C4-2B (cell line): ENCODE measurements at regions not wholly inside any gene's neighbourhood (a gene's known extent, or its start where the extent isn't known, plus 50 kb on each side); places are given as distances from the start of the nearest gene placed in this dataset.

Experiments
- H3K27ac ChIP-seq: fragments of 450-650 bp; 2 replicates; pipeline ENCODE4 v1.5.1; 2017
- ZFX ChIP-seq: fragments of 450-650 bp; IDR thresholded peaks from 2 replicates; pipeline ENCODE4 v1.6.1; 2017
- TF ChIP-seq, protein P1 (sequence below): fragments of 450-650 bp; conservative IDR thresholded peaks from 2 replicates; pipeline ENCODE4 v1.5.1; 2017; ENCODE audit warnings: mild to moderate bottlenecking

DNA sequence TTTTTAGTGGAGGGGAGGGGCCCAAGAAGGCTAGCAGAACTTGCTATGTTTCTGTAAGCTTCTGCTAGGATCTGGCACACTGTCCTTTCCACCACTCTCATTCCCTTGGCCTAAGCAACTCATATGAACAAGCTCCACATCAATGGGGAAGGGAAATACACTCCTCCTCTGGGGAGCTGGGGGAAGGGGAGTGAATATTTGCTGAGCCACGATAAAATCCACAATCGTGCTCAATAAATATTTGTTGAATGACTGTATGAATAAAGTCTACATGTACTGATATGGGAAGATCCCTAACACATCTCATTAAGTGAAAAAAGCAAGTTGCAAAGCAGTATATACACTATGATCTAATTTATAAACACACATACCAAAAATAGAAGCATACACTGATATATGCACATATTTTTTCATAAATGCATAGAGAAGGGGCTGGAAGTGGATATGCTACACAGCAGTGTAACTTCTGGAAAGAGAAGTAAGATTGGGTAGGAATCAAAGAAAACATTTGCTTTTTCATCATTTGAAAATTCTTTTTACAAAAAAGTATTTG is 95.8 kb upstream of the EFHC2 start:
- peak overlapping the region; percentile 29; the same call in 1 of the 2 replicates for H3K27ac ChIP-seq
- no peak for TF ChIP-seq ZFX
- TF ChIP-seq, protein P1, sequence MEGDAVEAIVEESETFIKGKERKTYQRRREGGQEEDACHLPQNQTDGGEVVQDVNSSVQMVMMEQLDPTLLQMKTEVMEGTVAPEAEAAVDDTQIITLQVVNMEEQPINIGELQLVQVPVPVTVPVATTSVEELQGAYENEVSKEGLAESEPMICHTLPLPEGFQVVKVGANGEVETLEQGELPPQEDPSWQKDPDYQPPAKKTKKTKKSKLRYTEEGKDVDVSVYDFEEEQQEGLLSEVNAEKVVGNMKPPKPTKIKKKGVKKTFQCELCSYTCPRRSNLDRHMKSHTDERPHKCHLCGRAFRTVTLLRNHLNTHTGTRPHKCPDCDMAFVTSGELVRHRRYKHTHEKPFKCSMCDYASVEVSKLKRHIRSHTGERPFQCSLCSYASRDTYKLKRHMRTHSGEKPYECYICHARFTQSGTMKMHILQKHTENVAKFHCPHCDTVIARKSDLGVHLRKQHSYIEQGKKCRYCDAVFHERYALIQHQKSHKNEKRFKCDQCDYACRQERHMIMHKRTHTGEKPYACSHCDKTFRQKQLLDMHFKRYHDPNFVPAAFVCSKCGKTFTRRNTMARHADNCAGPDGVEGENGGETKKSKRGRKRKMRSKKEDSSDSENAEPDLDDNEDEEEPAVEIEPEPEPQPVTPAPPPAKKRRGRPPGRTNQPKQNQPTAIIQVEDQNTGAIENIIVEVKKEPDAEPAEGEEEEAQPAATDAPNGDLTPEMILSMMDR = no peak

GRCh38 chrX:44435047-44435446 is 91.6 kb upstream of the EFHC2 start:
- no peak overlapping the region for H3K27ac ChIP-seq
- no peak for TF ChIP-seq ZFX
- TF ChIP-seq, protein P1 = no peak

- no peak for TF ChIP-seq ZFX
- TF ChIP-seq, protein P1 = no peak
- no peak overlapping the region for H3K27ac ChIP-seq
Observed at GRCh38 chrX:44433556-44433955, 90.1 kb upstream of the EFHC2 start.

GRCh38 chrX:44432641-44433040 is 89.2 kb upstream of the EFHC2 start:
- H3K27ac ChIP-seq = no peak overlapping the region
- TF ChIP-seq, protein P1 = no peak
- no peak for TF ChIP-seq ZFX

DNA sequence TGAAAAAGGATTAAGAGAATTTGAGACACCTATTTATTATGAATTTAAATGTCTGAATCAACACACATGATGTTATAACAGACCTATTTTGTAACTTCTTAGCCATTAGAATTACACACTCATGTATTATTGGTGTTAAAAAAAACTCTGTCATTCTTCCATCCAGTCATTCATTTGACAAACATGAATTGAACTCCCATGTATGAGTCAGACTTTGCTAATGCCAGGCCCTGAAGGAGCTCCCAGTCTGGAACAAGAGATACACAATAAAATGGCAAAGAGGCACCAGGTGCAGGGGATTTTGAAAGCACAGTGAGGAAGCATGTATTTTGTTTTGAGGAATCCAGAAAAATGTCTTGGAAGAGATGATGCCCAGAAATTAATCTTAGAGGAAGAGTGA is 87.7 kb upstream of the EFHC2 start:
- no peak for TF ChIP-seq ZFX
- TF ChIP-seq, protein P1 = no peak
- no peak overlapping the region for H3K27ac ChIP-seq

- TF ChIP-seq, protein P1 = no peak
- no peak for TF ChIP-seq ZFX
- H3K27ac ChIP-seq = no peak overlapping the region
Observed at GRCh38 chrX:44428989-44429627, 85.6 kb upstream of the EFHC2 start.

DNA sequence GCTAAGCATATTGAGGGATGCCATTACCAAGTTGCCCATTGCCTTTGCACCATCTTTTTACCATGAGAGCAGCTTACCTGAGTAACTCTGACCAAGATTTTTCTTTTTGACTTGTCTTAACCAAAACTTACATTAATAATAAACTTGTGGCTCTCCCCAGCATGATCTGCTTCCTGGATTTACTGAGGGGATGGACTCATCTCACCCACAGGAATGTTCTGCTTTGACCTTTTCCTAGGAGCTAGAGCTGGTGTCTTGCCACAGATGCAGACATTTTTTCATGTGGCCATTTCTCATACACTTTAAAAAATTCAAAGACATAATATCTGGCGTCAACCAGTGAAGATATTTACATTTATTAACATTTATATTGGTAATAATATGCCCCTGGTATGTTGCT is 79.2 kb upstream of the EFHC2 start:
- H3K27ac ChIP-seq = no peak overlapping the region
- TF ChIP-seq ZFX = no peak
- TF ChIP-seq, protein P1 = no peak
